Mesenchymal stem cell (in vitro differentiated cells and primary cell): ENCODE measurements at regions not wholly inside any gene's neighbourhood (a gene's known extent, or its start where the extent isn't known, plus 50 kb on each side); places are given as distances from the start of the nearest gene placed in this dataset.
"Not testable (repeated sequence)": the region's sequence is repeated elsewhere in the genome, so short reads cannot be mapped to it uniquely, and the experiment has no call there.

Source experiments
- DNase-seq: peaks from one replicate; pipeline ENCODE4 v3.0.0-alpha.2; 2013
- H2AFZ ChIP-seq: one replicate; pipeline ENCODE4 v1.6.1; 2013; ENCODE audit warnings: low read depth, mild to moderate bottlenecking, control low read depth, inconsistent platforms, low read length, moderate library complexity
- H2AK5ac ChIP-seq: 2 replicates; pipeline ENCODE4 v1.6.1; 2013; ENCODE audit warnings: low read length, moderate library complexity, mild to moderate bottlenecking, inconsistent platforms; ENCODE audit not compliant: severe bottlenecking
- H2BK120ac ChIP-seq: one replicate; pipeline ENCODE4 v1.6.1; 2013; ENCODE audit warnings: low read depth, mild to moderate bottlenecking, inconsistent platforms, low read length, moderate library complexity
- H2BK12ac ChIP-seq, 2 experiments: one replicate each; pipeline ENCODE4 v1.6.1; 2013; ENCODE audit warnings: inconsistent platforms in 2 of 2, low read length in 2 of 2, mild to moderate bottlenecking in 2 of 2, moderate library complexity in 2 of 2, control low read depth in 1 of 2
- H2BK15ac ChIP-seq: one replicate; pipeline ENCODE4 v1.6.1; 2013; ENCODE audit warnings: mild to moderate bottlenecking, low read depth, inconsistent platforms; ENCODE audit not compliant: poor library complexity, severe bottlenecking
- H2BK5ac ChIP-seq: 2 replicates; pipeline ENCODE4 v1.6.1; 2013; ENCODE audit warnings: low read depth, mild to moderate bottlenecking, low read length, control low read depth, inconsistent platforms; ENCODE audit not compliant: poor library complexity, severe bottlenecking
- H3K14ac ChIP-seq, 2 experiments: one replicate each; pipeline ENCODE4 v1.6.1; 2013; ENCODE audit warnings: inconsistent platforms in 2 of 2, low read length in 2 of 2, control low read depth in 1 of 2, mild to moderate bottlenecking in 1 of 2, moderate library complexity in 1 of 2
- H3K18ac ChIP-seq, 2 experiments: one replicate each; pipeline ENCODE4 v1.6.1; 2013; ENCODE audit warnings: inconsistent platforms in 2 of 2, low read length in 2 of 2, control low read depth in 1 of 2, low read depth in 1 of 2, mild to moderate bottlenecking in 1 of 2
- H3K23ac ChIP-seq, 2 experiments: one replicate each; pipeline ENCODE4 v1.6.1; 2013; ENCODE audit warnings: inconsistent platforms in 2 of 2, low read length in 2 of 2, mild to moderate bottlenecking in 2 of 2, moderate library complexity in 2 of 2, control low read depth in 1 of 2
- H3K27ac ChIP-seq: 2 replicates; pipeline ENCODE4 v1.5.1; 2013; ENCODE audit warnings: mild to moderate bottlenecking, moderate library complexity, low read length, control low read depth, inconsistent platforms; ENCODE audit not compliant: poor library complexity, severe bottlenecking
- H3K27me3 ChIP-seq, 2 experiments: 2 replicates each; pipeline versions ENCODE4 v1.6.1 to v1.7.0; 2013; ENCODE audit warnings: low read length in 2 of 2, mild to moderate bottlenecking in 2 of 2, moderate library complexity in 2 of 2, control low read depth in 1 of 2, inconsistent platforms in 1 of 2; ENCODE audit not compliant: control insufficient read depth in 1 of 2, insufficient read depth in 1 of 2
- H3K36me3 ChIP-seq, 2 experiments: 2 replicates each; pipeline versions ENCODE4 v1.6.1 to v1.7.0; 2013; ENCODE audit warnings: low read length in 2 of 2, control low read depth in 1 of 2, inconsistent platforms in 1 of 2, low read depth in 1 of 2, mild to moderate bottlenecking in 1 of 2; ENCODE audit not compliant: insufficient read depth in 2 of 2, control insufficient read depth in 1 of 2
- H3K4ac ChIP-seq, 2 experiments: one replicate each; pipeline ENCODE4 v1.6.1; 2013; ENCODE audit warnings: inconsistent platforms in 2 of 2, low read length in 2 of 2, mild to moderate bottlenecking in 2 of 2, moderate library complexity in 2 of 2, control low read depth in 1 of 2, low read depth in 1 of 2
- H3K4me1 ChIP-seq: 2 replicates; pipeline ENCODE4 v1.6.1; 2013; ENCODE audit warnings: low read depth, low read length, control low read depth; ENCODE audit not compliant: control insufficient read depth, insufficient read depth
- H3K4me2 ChIP-seq: 2 replicates; pipeline ENCODE4 v1.6.1; 2013; ENCODE audit warnings: low read length, mild to moderate bottlenecking, inconsistent platforms; ENCODE audit not compliant: poor library complexity, severe bottlenecking
- H3K4me3 ChIP-seq, 2 experiments: 2 replicates each; pipeline versions ENCODE4 v1.5.1 to v1.7.0; 2013; ENCODE audit warnings: low read length in 2 of 2, mild to moderate bottlenecking in 2 of 2, control low read depth in 1 of 2, low read depth in 1 of 2; ENCODE audit not compliant: insufficient read depth in 1 of 2
- H3K79me1 ChIP-seq: replicated peaks from 2 replicates; pipeline ENCODE4 v1.6.1; 2013; ENCODE audit warnings: mild to moderate bottlenecking, control low read depth, low read length, inconsistent platforms; ENCODE audit not compliant: poor library complexity, severe bottlenecking
- H3K9ac ChIP-seq: 2 replicates; pipeline ENCODE4 v1.7.0; 2013; ENCODE audit warnings: mild to moderate bottlenecking, low read length, moderate library complexity
- H3K9me3 ChIP-seq: 2 replicates; pipeline ENCODE4 v1.7.0; 2013; ENCODE audit warnings: mild to moderate bottlenecking, low read length; ENCODE audit not compliant: control insufficient read depth
- H4K8ac ChIP-seq: one replicate; pipeline ENCODE4 v1.6.1; 2013; ENCODE audit warnings: inconsistent platforms, mild to moderate bottlenecking, low read length, moderate library complexity
- H4K91ac ChIP-seq: one replicate; pipeline ENCODE4 v1.6.1; 2013; ENCODE audit warnings: mild to moderate bottlenecking, low read length, inconsistent platforms
- WGBS: methylation state at CpG from one replicate; pipeline ENCODE4 v1.1.7; 2013; ENCODE audit warnings: mixed read lengths; 5-methylcytosine and 5-hydroxymethylcytosine counted together

GRCh38 chr4:112031712-112032328 lies 113.4 kb upstream of the FAM241A start:
- H2BK12ac ChIP-seq = no peak overlapping the region
- H2AFZ ChIP-seq = no peak overlapping the region
- H3K18ac ChIP-seq = no peak overlapping the region
- H3K36me3 ChIP-seq = no peaks in the 10 kb centered on the region
- no peak overlapping the region for H2BK15ac ChIP-seq
- no peak overlapping the region for H4K91ac ChIP-seq
- no peak overlapping the region for H2AK5ac ChIP-seq
- H3K27me3 ChIP-seq = peaks cover 0 to 7% of the 10 kb centered on the region in 2 experiments
- no peak overlapping the region for H2BK120ac ChIP-seq
- no peak overlapping the region for H3K14ac ChIP-seq
- H3K4me2 ChIP-seq = no peak overlapping the region
- peaks cover 1% of the 10 kb centered on the region for H3K4me1 ChIP-seq
- DNase-seq = peak; percentile 72
- H3K9ac ChIP-seq = no peak overlapping the region
- WGBS = no CpG with 5 or more reads among the region's 6 CpGs
- no peak overlapping the region for H3K4me3 ChIP-seq
- H3K9me3 ChIP-seq = no peaks in the 10 kb centered on the region
- H3K27ac ChIP-seq = no peak overlapping the region
- no peaks in the 10 kb centered on the region for H3K79me1 ChIP-seq
- H3K23ac ChIP-seq = no peak overlapping the region
- no peak overlapping the region for H2BK5ac ChIP-seq
- H3K4ac ChIP-seq = no peak overlapping the region
- no peak overlapping the region for H4K8ac ChIP-seq

- Histone ChIP-seq H3K4me2 (no peak overlapping the region), H2BK120ac (no peak overlapping the region), H4K91ac (no peak overlapping the region), H3K27ac (no peak overlapping the region), H3K27me3 (no peaks in the 10 kb centered on the region), H2BK5ac (no peak overlapping the region), H3K18ac (no peak overlapping the region), H4K8ac (no peak overlapping the region), H3K14ac (no peak overlapping the region), H2AFZ (no peak overlapping the region), H3K4me1 (no peaks in the 10 kb centered on the region), H2AK5ac (no peak overlapping the region), H3K79me1 (no peaks in the 10 kb centered on the region), H3K36me3 (no peaks in the 10 kb centered on the region), H3K23ac (no peak overlapping the region), H2BK15ac (no peak overlapping the region), H2BK12ac (no peak overlapping the region), H3K9me3 (no peaks in the 10 kb centered on the region), H3K4ac (no peak overlapping the region), H3K4me3 (no peak overlapping the region), H3K9ac (no peak overlapping the region)
- WGBS = 0% methylated on average over 1 of the region's 3 CpGs
- peak; percentile 37 for DNase-seq
These were observed 108.4 kb upstream of the FAM241A start for GRCh38 chr4:112036886-112037285.

- Histone ChIP-seq H3K4ac (no peak overlapping the region), H3K36me3 (no peaks in the 10 kb centered on the region), H3K79me1 (no peaks in the 10 kb centered on the region), H2BK120ac (no peak overlapping the region), H3K9ac (no peak overlapping the region), H3K9me3 (no peaks in the 10 kb centered on the region), H3K14ac (no peak overlapping the region), H4K91ac (no peak overlapping the region), H4K8ac (no peak overlapping the region), H3K27me3 (no peaks in the 10 kb centered on the region), H3K4me3 (no peak overlapping the region), H3K4me2 (no peak overlapping the region), H2AK5ac (no peak overlapping the region), H3K4me1 (no peaks in the 10 kb centered on the region), H2BK15ac (no peak overlapping the region), H2BK12ac (no peak overlapping the region), H2AFZ (no peak overlapping the region), H3K27ac (no peak overlapping the region), H3K18ac (no peak overlapping the region), H2BK5ac (no peak overlapping the region), H3K23ac (no peak overlapping the region)
- peak; percentile 53 for DNase-seq
- 53% methylated on average over 2 of the region's 2 CpGs for WGBS
These were observed 106.4 kb upstream of the FAM241A start for GRCh38 chr4:112038861-112039260.

GRCh38 chr4:112049119-112049518 lies 96.1 kb upstream of the FAM241A start:
- 100% methylated on average over 3 of the region's 3 CpGs for WGBS

More at GRCh38 chr4:112049119-112049518, 96.1 kb upstream of the FAM241A start:
- H3K23ac ChIP-seq, H4K91ac ChIP-seq, H3K79me1 ChIP-seq, H3K14ac ChIP-seq, H3K4me3 ChIP-seq, H2BK120ac ChIP-seq, H2AK5ac ChIP-seq, DNase-seq, H3K4me1 ChIP-seq, H3K9ac ChIP-seq, H3K27me3 ChIP-seq, H3K9me3 ChIP-seq, H3K4me2 ChIP-seq, H2BK5ac ChIP-seq, H2BK15ac ChIP-seq, H3K18ac ChIP-seq, H4K8ac ChIP-seq, H2AFZ ChIP-seq, H3K27ac ChIP-seq, H3K36me3 ChIP-seq, H2BK12ac ChIP-seq, H3K4ac ChIP-seq: not testable (repeated sequence)
